ENCODE measurements at regions not wholly inside any gene's neighbourhood (a gene's known extent, or its start where the extent isn't known, plus 50 kb on each side); places are given as distances from the start of the nearest gene placed in this dataset.

- no peak for TF ChIP-seq MAX (IDR thresholded peaks at IDR 0.05)
- no peak for TF ChIP-seq EP300 (IDR thresholded peaks at IDR 0.05; ENCODE audit: borderline replicate concordance)
- TF ChIP-seq FOXM1 (IDR thresholded peaks at IDR 0.05; ENCODE audit: borderline replicate concordance, low read depth) = no peak
- TF ChIP-seq TAF1 (IDR thresholded peaks at IDR 0.05; ENCODE audit: low read depth) = no peak
- TF ChIP-seq YY1 (IDR thresholded peaks at IDR 0.05; ENCODE audit: low read depth) = no peak
- no peak for TF ChIP-seq TCF12 (IDR thresholded peaks at IDR 0.05; ENCODE audit: low read depth)
- TF ChIP-seq CREB1 (IDR thresholded peaks at IDR 0.05; ENCODE audit: low read depth) = no peak
- no peak for TF ChIP-seq NFIC (IDR thresholded peaks at IDR 0.05)
- TF ChIP-seq CEBPB (IDR thresholded peaks at IDR 0.05) = no peak
- TF ChIP-seq, protein P1, sequence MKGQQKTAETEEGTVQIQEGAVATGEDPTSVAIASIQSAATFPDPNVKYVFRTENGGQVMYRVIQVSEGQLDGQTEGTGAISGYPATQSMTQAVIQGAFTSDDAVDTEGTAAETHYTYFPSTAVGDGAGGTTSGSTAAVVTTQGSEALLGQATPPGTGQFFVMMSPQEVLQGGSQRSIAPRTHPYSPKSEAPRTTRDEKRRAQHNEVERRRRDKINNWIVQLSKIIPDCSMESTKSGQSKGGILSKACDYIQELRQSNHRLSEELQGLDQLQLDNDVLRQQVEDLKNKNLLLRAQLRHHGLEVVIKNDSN (IDR thresholded peaks at IDR 0.05) = no peak
Measured at GRCh38 chr13:78060966-78061365, 142.3 kb upstream of the EDNRB start.
